NCI-H524 (cell line): ENCODE measurements at regions not wholly inside any gene's neighbourhood (a gene's known extent, or its start where the extent isn't known, plus 50 kb on each side); places are given as distances from the start of the nearest gene placed in this dataset.
"Not testable (repeated sequence)": the region's sequence is repeated elsewhere in the genome, so short reads cannot be mapped to it uniquely, and the experiment has no call there.

ENCODE experiments used
- DNase-seq, 2 experiments: peaks; one replicate each; lab custom pipeline; 2025; lab: John Stamatoyannopoulos, UW

DNA sequence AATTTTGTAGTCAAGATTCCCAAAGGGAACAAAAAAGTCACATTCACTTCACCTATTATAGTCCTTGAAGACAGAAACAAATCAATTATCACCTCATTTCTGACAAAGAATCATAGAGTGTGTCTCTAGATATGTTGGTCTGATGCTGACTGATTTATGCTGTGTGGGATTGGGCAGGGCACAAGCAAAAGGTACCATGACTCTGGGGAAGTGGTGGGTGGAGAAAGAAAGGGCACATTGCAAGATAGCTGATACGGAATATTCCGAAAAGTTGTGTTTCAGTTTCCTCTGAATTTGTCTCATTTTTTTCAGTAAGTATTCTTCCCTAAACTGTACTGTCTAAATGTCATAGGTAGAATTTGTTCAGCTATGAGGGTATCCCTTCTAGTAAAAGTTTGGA lies 268.0 kb downstream of the MREG start:
- no peak for DNase-seq

- DNase-seq = no peak
These were observed 268.8 kb downstream of the MREG start for GRCh38 chr2:215744514-215744913.

DNA sequence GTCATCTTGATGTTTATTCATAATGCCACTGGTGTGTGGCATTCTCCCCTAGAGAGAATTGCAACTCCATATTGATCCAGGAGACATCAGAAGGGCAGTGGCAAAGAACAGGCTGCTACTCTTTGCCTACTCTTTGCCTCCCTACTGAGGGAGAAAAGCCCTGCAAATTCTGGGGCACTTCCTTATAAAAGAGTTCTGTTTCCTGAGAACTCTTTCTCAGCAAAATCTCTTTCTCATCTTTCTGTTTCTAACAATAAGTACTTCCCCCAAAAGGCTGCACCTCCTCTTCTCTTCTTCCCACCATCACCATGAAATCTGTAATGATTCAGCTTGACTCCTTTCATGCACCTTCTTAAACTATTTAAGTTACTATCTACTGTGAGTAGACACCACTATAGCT lies 270.3 kb downstream of the MREG start:
- no peak for DNase-seq

GRCh38 chr2:215742021-215742420 lies 271.3 kb downstream of the MREG start:
- DNase-seq = no peak

DNA sequence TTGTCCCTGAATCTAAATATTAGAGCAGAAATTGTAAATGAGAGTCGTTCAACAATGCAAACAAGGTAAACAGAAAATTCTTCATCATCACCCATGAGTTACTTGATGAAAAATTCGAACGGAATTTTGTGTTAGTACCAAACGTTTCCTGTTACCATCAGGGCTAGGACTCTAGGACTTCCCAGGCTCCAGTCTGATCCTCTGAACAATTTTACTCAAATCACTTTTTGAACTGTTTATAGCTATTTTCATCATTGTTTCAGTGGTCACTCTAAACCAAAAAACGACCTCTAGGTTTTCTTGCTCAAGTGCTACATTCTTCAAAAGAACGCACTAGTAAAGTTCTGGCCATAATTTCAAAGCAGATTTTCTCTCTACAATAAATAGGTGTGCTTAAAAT lies 273.3 kb downstream of the MREG start:
- no peak for DNase-seq

DNA sequence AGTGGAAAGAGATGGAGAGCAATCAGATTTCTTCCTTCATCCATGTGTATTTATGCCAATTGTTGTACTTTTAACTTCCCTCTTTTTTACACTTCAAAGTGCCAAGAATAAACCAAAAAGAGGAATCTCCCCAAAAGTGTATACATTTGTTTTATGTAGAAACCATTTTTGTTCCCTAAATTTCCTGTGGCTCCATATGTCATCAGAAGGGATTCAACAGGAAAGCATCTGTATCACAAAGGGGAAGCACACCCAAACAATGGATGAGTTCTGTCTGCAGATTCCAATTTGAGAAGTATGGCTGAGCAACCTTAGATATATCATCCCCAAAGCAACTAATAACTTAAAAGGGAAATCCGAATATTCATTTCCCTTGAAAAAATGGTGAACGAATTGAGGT lies 275.0 kb downstream of the MREG start:
- no peak for DNase-seq

GRCh38 chr2:215737477-215737876 lies 275.9 kb downstream of the MREG start:
- DNase-seq = no peak

DNA sequence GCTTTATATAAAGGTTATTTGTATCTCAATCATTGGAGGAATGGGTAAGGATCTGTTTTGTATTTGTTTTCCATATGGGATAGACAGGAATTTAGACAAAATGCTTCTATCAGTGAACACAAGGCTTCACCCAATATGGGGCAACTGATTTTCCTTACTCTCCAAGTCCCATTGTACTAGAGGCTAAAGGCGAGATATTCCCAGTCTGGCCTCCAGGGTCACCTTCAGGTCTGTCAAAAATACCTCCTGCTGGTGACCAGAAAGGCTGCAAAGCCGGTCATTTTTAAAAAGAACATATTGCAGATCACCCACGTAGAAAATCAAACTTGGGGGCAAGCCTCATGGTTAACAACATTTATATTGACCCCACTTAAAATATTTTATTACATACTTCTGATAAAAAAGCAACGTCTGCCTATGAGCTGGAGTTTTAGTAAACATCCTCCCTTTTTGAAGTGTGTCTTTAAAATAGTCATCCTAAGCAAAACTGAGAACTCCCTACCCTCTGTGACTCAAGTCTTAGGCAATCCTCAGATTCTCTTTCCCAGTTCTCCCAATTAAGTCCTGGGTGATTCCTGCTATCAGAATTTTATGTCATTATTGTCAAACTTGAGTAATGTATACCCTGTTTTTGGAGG lies 276.6 kb downstream of the MREG start:
- DNase-seq = peak in 1 of 2 experiments; percentile 1

GRCh38 chr2:215731108-215731658 lies 282.2 kb downstream of the MREG start:
- no peak for DNase-seq

DNA sequence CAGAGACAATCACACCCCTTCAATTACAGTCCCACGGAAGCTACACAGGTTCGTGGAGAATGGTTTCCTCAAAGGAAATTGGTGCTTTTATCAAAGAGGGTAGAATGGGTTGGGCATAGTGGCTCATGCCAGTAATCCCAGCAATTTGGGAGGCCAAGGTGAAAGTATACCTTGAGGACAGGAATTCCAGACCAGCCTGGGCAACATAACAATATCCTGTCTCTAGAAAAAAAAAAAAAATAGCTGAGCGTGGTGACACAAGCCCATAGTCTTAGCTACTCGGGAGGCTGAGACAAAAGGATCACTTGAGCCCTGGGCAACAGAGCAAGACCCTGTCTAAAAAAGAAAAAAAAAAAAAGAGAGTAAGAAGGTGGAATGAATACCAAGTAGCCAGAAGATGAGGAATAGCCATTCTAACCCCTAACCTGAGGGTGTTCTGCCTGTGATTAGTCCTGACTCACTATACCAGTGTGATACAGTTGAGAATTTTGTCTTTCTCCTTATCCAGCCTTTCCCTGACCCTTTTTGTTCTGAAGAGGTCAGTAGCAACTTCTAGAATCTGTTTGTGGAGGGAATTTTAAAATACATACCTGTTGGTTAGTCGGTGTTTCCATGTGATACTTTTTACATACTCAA lies 283.2 kb downstream of the MREG start:
- no peak for DNase-seq

DNA sequence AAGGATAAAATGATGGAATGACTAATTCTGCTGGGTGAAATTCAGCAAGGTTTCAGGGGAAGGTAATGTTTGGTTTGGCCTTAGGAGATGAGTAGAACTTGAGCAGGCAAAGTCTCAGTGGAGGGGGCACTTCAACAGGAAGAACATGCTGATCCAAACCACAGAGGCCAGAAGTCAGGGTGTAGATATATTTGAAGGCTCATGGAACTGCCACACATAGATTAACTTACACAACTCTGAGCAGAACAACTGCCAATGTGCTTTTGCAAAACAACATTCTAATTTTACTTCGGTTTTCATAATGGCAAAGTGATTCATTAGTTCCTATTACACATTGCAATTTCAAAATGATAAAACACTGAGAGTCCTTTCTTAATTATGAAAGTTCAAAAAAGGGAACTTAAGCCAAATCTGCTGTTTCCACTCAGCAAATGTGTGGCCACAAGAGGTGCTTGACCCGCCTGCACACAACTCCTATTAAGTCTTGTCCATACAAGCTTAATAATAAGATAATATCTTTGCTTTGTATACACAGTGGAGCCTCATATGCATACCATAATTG lies 284.8 kb downstream of the MREG start:
- no peak for DNase-seq

- no peak for DNase-seq
These were observed 285.5 kb downstream of the MREG start for GRCh38 chr2:215727507-215728503.

- no peak for DNase-seq
These were observed 287.3 kb downstream of the MREG start for GRCh38 chr2:215726070-215726469.

- DNase-seq = no peak
These were observed 288.3 kb upstream of the FN1 start for GRCh38 chr2:215724146-215724545.

- DNase-seq = no peak
These were observed 287.8 kb upstream of the FN1 start for GRCh38 chr2:215723631-215724011.

DNA sequence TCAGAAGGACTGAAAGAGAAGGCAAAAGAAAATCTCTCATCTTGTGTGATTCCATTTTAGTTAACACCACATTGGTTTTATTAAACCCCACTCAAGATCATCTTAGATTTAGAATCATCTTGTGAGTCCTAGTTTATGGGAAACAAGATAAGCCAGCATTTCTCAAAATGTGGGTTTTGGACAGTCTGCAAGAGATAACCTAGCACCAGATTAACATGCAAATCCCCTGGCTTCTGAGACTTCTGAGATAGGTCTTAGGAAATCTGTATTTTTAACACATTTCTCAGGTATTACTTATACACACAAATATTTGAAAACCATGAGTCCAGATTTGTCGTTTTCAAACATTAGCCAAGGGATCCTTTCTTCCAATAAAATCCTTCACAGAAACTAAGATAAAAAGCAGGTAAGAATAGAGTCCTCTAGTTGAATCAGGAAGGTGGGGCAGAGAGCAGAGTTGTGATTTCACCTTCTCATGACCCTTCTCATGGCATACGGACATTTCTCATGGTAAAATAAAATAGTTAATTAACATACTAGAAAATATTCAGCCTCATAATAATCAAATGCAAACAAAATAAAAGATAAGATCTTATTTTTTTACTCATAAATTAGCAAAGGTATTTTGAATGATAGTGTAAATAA lies 287.2 kb upstream of the FN1 start:
- no peak for DNase-seq

DNA sequence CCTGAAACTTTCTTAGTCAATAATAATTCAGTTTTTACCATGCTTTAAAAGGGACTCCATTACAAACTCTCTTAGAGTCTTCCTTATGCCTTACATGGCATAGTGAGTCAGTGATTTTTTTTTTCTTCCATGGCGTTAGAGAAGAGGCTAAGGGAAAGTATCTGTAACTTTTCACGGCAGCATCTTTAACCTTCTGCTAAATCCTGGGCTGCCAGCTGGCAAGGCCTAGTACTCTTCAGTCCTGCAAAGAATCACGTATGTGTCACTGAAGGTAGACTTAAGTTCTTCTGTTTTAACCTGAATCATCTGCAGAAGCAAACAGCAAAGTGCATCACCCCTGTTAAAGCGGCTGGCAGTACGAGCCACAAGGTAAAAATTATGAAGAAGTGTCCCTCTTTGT lies 286.3 kb upstream of the FN1 start:
- no peak for DNase-seq

GRCh38 chr2:215721515-215721914 lies 285.6 kb upstream of the FN1 start:
- DNase-seq = not testable (repeated sequence)

DNA sequence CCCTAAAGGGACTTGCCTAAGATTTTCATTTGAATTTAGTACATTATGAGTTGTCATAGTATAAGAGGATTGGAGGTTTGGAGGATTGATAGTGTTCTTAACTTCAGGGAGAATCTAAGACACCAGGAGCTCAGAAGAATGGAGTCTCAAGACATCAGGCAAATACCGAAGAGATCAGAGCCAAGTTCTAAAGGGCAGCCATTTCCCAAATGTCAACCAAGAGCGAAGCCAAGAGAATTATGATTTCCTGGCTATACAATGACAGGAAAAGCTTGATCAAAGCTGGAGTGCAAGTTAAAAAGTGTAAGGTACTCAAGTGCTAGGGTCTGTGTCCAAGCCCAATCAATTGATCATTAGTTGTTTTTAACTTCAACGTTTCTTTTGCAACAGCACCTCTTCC lies 283.0 kb upstream of the FN1 start:
- DNase-seq = no peak

- DNase-seq = no peak
These were observed 282.6 kb upstream of the FN1 start for GRCh38 chr2:215718436-215718835.

- no peak for DNase-seq
These were observed 281.9 kb upstream of the FN1 start for GRCh38 chr2:215717501-215718381.
